ENCODE measurements at regions not wholly inside any gene's neighbourhood (a gene's known extent, or its start where the extent isn't known, plus 50 kb on each side); places are given as distances from the start of the nearest gene placed in this dataset.
A peak's percentile ranks its signal among the peaks of the same experiment; 100 is the strongest.

DNA sequence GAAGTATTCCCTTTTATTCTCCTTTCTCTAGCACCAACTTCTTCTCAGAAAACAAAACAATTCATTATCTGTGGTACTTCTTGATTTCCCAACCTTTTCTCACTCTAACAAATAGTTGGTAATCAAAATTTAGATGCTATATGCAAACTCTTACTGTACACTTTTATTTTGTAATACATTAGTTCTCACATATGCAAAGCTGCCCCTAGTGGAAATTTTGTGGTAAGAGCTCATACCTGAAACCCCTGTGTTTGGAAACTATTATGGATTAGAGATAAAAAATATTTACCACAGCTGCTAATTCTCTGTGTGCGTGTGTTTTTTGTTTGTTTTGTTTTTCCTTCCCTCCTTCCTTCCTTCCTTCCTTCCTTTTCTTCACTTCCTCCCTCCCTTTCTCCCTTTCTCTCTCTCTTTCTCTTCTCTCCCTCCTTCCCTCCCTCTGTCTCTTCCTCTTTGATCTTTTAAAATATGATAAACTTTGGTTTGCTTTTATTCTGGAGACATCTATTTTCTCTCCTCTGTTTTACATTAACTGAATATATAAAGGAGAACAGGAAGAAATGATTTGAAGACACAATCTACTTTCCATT, 537.4 kb downstream of the SLITRK6 start:
- Histone ChIP-seq H3K27ac (ENCODE audit: low read depth, low read length, poor library complexity, severe bottlenecking) (no peak overlapping the region), H3K4me1 (ENCODE audit: insufficient read depth, low read length, poor library complexity, severe bottlenecking) (peaks cover 8% of the 10 kb centered on the region), H3K9me3 (ENCODE audit: low read depth, low read length, poor library complexity, severe bottlenecking) (no peaks in the 10 kb centered on the region), H3K27me3 (replicated peaks; ENCODE audit: insufficient read depth, low read depth, low read length, poor library complexity) (no peaks in the 10 kb centered on the region), H3K4me3 (ENCODE audit: low read depth, low read length, poor library complexity, severe bottlenecking) (no peak overlapping the region), H3K36me3 (ENCODE audit: insufficient read depth, low read length, poor library complexity, severe bottlenecking) (no peaks in the 10 kb centered on the region)
- CTCF ChIA-PET: no interaction called here
- TF ChIP-seq EZH2 (IDR thresholded peaks at IDR 0.05; ENCODE audit: borderline replicate concordance, low read depth, low read length, poor library complexity, severe bottlenecking) (no peak), CTCF (conservative IDR thresholded peaks at IDR 0.05; ENCODE audit: low read depth, low read length) (peak; percentile 64)
- no TSS peak for BruUV-seq (replicated peaks)
- DNase-seq (ENCODE audit: low spot score): peak; percentile 42
- intact Hi-C loops (cut with micrococcal nuclease; ENCODE audit: unreplicated experiment): no loop called here
- POLR2A ChIA-PET (ENCODE audit: low non-redundant PET): no interaction called here

- intact Hi-C loops (cut with micrococcal nuclease; ENCODE audit: unreplicated experiment): no loop called here
- POLR2A ChIA-PET (ENCODE audit: low non-redundant PET): no interaction called here
- peaks cover 9% of the 10 kb centered on the region for H3K4me1 ChIP-seq (ENCODE audit: insufficient read depth, low read length, poor library complexity, severe bottlenecking)
- no peaks in the 10 kb centered on the region for H3K9me3 ChIP-seq (ENCODE audit: low read depth, low read length, poor library complexity, severe bottlenecking)
- DNase-seq (ENCODE audit: low spot score): no peak
- no peak for TF ChIP-seq CTCF (conservative IDR thresholded peaks at IDR 0.05; ENCODE audit: low read depth, low read length)
- TF ChIP-seq EZH2 (IDR thresholded peaks at IDR 0.05; ENCODE audit: borderline replicate concordance, low read depth, low read length, poor library complexity, severe bottlenecking): no peak
- H3K27me3 ChIP-seq (replicated peaks; ENCODE audit: insufficient read depth, low read depth, low read length, poor library complexity): no peaks in the 10 kb centered on the region
- no peak overlapping the region for H3K27ac ChIP-seq (ENCODE audit: low read depth, low read length, poor library complexity, severe bottlenecking)
- no TSS peak for BruUV-seq (replicated peaks)
- CTCF ChIA-PET: no interaction called here
- H3K4me3 ChIP-seq (ENCODE audit: low read depth, low read length, poor library complexity, severe bottlenecking): no peak overlapping the region
- H3K36me3 ChIP-seq (ENCODE audit: insufficient read depth, low read length, poor library complexity, severe bottlenecking): no peaks in the 10 kb centered on the region
Observed at GRCh38 chr13:85260896-85261295, 538.3 kb downstream of the SLITRK6 start.

- BruUV-seq (replicated peaks): no TSS peak
- TF ChIP-seq CTCF (conservative IDR thresholded peaks at IDR 0.05; ENCODE audit: low read depth, low read length): no peak
- TF ChIP-seq EZH2 (IDR thresholded peaks at IDR 0.05; ENCODE audit: borderline replicate concordance, low read depth, low read length, poor library complexity, severe bottlenecking): no peak
- CTCF ChIA-PET: no interaction called here
- H3K27me3 ChIP-seq (replicated peaks; ENCODE audit: insufficient read depth, low read depth, low read length, poor library complexity): no peaks in the 10 kb centered on the region
- H3K9me3 ChIP-seq (ENCODE audit: low read depth, low read length, poor library complexity, severe bottlenecking): no peaks in the 10 kb centered on the region
- H3K4me1 ChIP-seq (ENCODE audit: insufficient read depth, low read length, poor library complexity, severe bottlenecking): peaks cover 9% of the 10 kb centered on the region
- H3K27ac ChIP-seq (ENCODE audit: low read depth, low read length, poor library complexity, severe bottlenecking): no peak overlapping the region
- intact Hi-C loops (cut with micrococcal nuclease; ENCODE audit: unreplicated experiment): no loop called here
- POLR2A ChIA-PET (ENCODE audit: low non-redundant PET): interaction anchor here (0.5 to 0.6 kb wide), 2 partner anchors 44 to 172 kb away, joined by 3 to 4 read pairs; no protein-coding TSS in a partner anchor
- DNase-seq (ENCODE audit: low spot score): peak; percentile 65
- H3K36me3 ChIP-seq (ENCODE audit: insufficient read depth, low read length, poor library complexity, severe bottlenecking): no peaks in the 10 kb centered on the region
- H3K4me3 ChIP-seq (ENCODE audit: low read depth, low read length, poor library complexity, severe bottlenecking): no peak overlapping the region
Observed at GRCh38 chr13:85255978-85256377, 543.2 kb downstream of the SLITRK6 start.
